Thymus (tissue), 11 donors: ENCODE measurements at regions not wholly inside any gene's neighbourhood (a gene's known extent, or its start where the extent isn't known, plus 50 kb on each side); places are given as distances from the start of the nearest gene placed in this dataset.

Source experiments
- DNase-seq, 9 donors: peaks; one replicate each; pipeline ENCODE4 v3.0.0-alpha.2; 2013; ENCODE audit warnings: low spot score in 9 of 9, low read depth in 6 of 9, missing footprints in 1 of 9
- H3K27ac ChIP-seq, 2 donors: one replicate each; pipeline ENCODE4 v1.5.1; 2013; ENCODE audit warnings: control low read depth in 1 of 2, low read depth in 1 of 2, low read length in 1 of 2, mild to moderate bottlenecking in 1 of 2, moderate library complexity in 1 of 2
- H3K27me3 ChIP-seq, 2 donors: one replicate each; pipeline ENCODE4 v1.5.1; 2013; ENCODE audit warnings: low read length in 1 of 2; ENCODE audit not compliant: control insufficient read depth in 2 of 2, insufficient read depth in 1 of 2
- H3K36me3 ChIP-seq, 2 donors: one replicate each; pipeline ENCODE4 v1.5.1; 2013; ENCODE audit warnings: low read length in 1 of 2, mild to moderate bottlenecking in 1 of 2, moderate library complexity in 1 of 2; ENCODE audit not compliant: control insufficient read depth in 2 of 2, insufficient read depth in 2 of 2
- H3K4me1 ChIP-seq, 2 donors: one replicate each; pipeline ENCODE4 v1.5.1; 2013; ENCODE audit warnings: low read length in 2 of 2; ENCODE audit not compliant: control insufficient read depth in 2 of 2, insufficient read depth in 2 of 2
- H3K4me3 ChIP-seq, 2 donors: one replicate each; pipeline ENCODE4 v1.5.1; 2013; ENCODE audit warnings: low read length in 2 of 2, control low read depth in 1 of 2, mild to moderate bottlenecking in 1 of 2
- H3K9me3 ChIP-seq, 2 donors: one replicate each; pipeline ENCODE4 v1.5.1; 2013; ENCODE audit warnings: low read length in 1 of 2, mild to moderate bottlenecking in 1 of 2; ENCODE audit not compliant: control insufficient read depth in 2 of 2, insufficient read depth in 1 of 2
- WGBS: extraction: QIAGEN DNeasy Blood & Tissue Kit; methylation state at CpG from one replicate; pipeline ENCODE4 v1.1.7; 2013; 5-methylcytosine and 5-hydroxymethylcytosine counted together
- donor health status: healthy.

DNA sequence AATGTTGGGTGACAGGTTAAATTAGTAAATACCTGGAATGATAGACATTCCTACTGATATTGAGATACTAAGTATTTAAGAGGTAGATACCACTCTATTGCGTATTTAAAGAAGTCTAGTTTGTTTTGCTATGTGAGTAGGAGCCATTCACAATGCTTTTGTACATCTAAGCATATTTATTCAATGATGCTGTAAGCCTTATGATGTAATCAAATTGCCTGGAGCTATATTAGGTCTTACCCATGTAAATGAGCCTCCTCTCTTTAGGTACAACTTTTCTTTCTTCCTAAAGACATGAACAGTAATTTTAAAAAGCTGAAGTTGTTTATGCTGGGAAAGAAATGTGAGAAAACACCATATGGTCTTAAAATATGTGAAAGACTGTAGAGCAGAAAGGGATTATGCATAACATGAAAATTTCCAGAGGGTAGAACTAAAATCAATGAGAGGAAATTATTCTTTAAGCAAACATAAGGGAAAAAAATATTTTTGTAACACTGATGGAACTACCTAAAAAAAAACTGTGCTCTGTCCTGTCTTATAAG is 526.7 kb downstream of the EPHA7 start:
- Histone ChIP-seq H3K27me3 (no peaks in the 10 kb centered on the region), H3K4me3 (no peak overlapping the region), H3K9me3 (peaks cover 2 to 10% of the 10 kb centered on the region in 2 donors), H3K27ac (no peak overlapping the region), H3K4me1 (no peaks in the 10 kb centered on the region), H3K36me3 (no peaks in the 10 kb centered on the region)
- no peak for DNase-seq
- WGBS, result 90% methylated on average over 1 of the region's 1 CpG

GRCh38 chr6:92888316-92888715 is 531.0 kb downstream of the EPHA7 start:
- no peak overlapping the region for H3K4me3 ChIP-seq
- no peaks in the 10 kb centered on the region for H3K36me3 ChIP-seq
- H3K9me3 ChIP-seq, result peaks cover 2 to 10% of the 10 kb centered on the region in 2 donors
- no peak overlapping the region for H3K27ac ChIP-seq
- H3K4me1 ChIP-seq, result no peaks in the 10 kb centered on the region
- H3K27me3 ChIP-seq, result no peaks in the 10 kb centered on the region
- DNase-seq, result no peak

DNA sequence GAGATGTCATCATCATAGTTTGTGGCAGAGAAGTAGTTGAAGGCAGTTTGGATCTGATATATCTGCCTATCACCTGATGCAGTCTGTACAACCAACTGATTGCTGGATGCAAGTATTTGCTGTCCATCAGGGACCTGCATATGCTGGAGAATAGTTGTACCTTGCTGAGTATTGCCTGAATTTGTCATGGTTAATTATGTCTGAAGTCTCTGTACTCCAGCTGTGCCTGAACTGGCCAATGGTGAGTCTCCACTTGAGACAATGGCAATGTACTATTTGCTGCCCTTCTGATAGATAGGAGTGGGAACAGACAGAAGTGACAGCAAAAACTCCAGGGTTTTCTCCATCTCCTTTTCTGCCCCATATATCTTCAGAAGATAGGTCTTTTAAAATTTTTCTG is 531.5 kb downstream of the EPHA7 start:
- H3K4me1 ChIP-seq, result no peaks in the 10 kb centered on the region
- H3K9me3 ChIP-seq, result peaks cover 2 to 10% of the 10 kb centered on the region in 2 donors
- H3K4me3 ChIP-seq, result no peak overlapping the region
- no peak for DNase-seq
- no peaks in the 10 kb centered on the region for H3K36me3 ChIP-seq
- no peaks in the 10 kb centered on the region for H3K27me3 ChIP-seq
- no peak overlapping the region for H3K27ac ChIP-seq

GRCh38 chr6:92879526-92879925 is 539.8 kb downstream of the EPHA7 start:
- Histone ChIP-seq H3K27ac (no peak overlapping the region), H3K9me3 (peaks cover 0 to 13% of the 10 kb centered on the region in 2 donors), H3K4me3 (no peak overlapping the region), H3K4me1 (no peaks in the 10 kb centered on the region), H3K36me3 (no peaks in the 10 kb centered on the region), H3K27me3 (no peaks in the 10 kb centered on the region)
- WGBS, result 95% methylated on average over 8 of the region's 8 CpGs
- DNase-seq, result no peak

DNA sequence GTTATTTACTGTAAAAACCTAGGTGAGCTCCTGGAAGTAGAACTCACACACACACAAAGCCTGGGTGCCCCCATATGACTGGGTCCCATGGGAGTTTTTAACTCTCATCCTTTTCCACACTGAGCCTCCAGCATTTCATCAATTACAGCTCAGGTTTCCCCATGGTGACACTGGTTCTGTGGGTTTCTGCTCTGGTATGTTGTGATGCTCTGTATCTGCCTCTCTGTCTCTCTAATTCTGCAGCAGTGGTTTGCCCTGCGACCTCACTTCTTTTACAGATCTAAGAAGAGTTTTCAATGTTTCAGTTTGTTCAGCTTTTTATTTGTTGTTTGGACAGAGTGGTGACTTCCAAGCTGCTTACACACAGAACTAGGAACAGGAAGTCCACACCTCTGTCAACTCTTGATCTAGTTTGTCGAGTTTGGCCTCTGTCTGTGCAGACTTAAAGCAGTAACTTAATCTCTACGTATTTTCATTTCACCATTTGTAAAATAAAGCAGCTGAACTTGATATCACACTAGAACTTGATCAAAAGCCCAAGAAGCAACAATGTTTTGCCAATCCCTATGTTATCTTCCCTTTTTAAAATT is 554.3 kb downstream of the EPHA7 start:
- WGBS, result 73% methylated on average over 3 of the region's 3 CpGs
- no peaks in the 10 kb centered on the region for H3K27me3 ChIP-seq
- no peaks in the 10 kb centered on the region for H3K4me1 ChIP-seq
- no peaks in the 10 kb centered on the region for H3K36me3 ChIP-seq
- DNase-seq, result no peak
- no peak overlapping the region for H3K4me3 ChIP-seq
- no peak overlapping the region for H3K27ac ChIP-seq
- no peaks in the 10 kb centered on the region for H3K9me3 ChIP-seq

DNA sequence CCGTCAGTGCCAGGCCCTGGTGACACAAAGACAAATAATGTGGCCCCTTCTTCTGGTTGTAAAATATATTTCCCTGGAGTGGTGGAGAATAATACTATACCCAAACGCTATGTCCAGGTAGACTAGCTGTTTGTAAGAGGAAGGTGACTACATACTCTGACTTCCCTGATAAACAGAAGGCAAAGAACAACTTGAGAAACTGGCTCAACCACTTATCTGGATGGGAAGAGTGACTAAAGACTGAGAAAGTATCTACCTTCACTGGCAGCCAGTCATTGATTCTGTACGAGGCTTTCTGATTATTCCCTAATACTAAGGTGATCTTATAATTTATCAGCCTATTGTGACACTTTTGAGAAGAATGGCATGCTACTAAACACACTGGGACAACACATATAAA is 569.7 kb downstream of the EPHA7 start:
- no peak for DNase-seq
- 85% methylated on average over 3 of the region's 3 CpGs for WGBS
- Histone ChIP-seq H3K4me3 (no peak overlapping the region), H3K4me1 (no peaks in the 10 kb centered on the region), H3K36me3 (no peaks in the 10 kb centered on the region), H3K9me3 (no peaks in the 10 kb centered on the region), H3K27ac (no peak overlapping the region), H3K27me3 (no peaks in the 10 kb centered on the region)

DNA sequence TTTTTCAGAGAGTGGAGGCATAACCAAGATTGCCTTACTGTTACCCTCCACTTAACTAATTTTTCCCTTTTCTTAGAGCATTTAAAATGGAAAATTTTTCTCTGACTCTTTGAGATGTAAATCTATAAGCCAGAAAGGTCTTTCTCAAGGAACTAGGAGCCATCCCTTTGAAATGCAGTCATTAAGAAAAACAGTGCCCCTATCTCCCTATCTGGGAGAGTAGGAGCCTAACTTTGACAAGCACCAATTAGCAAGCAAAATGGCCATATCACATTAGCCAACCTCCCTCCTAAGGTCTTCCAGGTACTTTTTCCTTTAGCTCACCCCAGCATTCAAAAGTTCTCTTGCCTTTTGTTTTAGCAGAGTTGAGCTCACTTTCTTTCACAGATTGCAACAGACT is 570.5 kb downstream of the EPHA7 start:
- Histone ChIP-seq H3K9me3 (no peaks in the 10 kb centered on the region), H3K27ac (no peak overlapping the region), H3K4me3 (no peak overlapping the region), H3K4me1 (no peaks in the 10 kb centered on the region), H3K27me3 (no peaks in the 10 kb centered on the region), H3K36me3 (no peaks in the 10 kb centered on the region)
- DNase-seq, result no peak

- Histone ChIP-seq H3K4me1 (no peaks in the 10 kb centered on the region), H3K27ac (no peak overlapping the region), H3K27me3 (no peaks in the 10 kb centered on the region), H3K36me3 (no peaks in the 10 kb centered on the region), H3K4me3 (no peak overlapping the region), H3K9me3 (no peaks in the 10 kb centered on the region)
- DNase-seq, result no peak
- 75% methylated on average over 4 of the region's 4 CpGs for WGBS
These were observed 570.9 kb downstream of the EPHA7 start for GRCh38 chr6:92848459-92848858.

GRCh38 chr6:92847988-92848387 is 571.4 kb downstream of the EPHA7 start:
- Histone ChIP-seq H3K27me3 (no peaks in the 10 kb centered on the region), H3K27ac (no peak overlapping the region), H3K4me3 (no peak overlapping the region)

More at GRCh38 chr6:92847988-92848387, 571.4 kb downstream of the EPHA7 start:
- no peaks in the 10 kb centered on the region for H3K9me3 ChIP-seq
- H3K4me1 ChIP-seq, result no peaks in the 10 kb centered on the region
- no peak for DNase-seq
- no peaks in the 10 kb centered on the region for H3K36me3 ChIP-seq
